Progenitor cell of endocrine pancreas (in vitro differentiated cells): ENCODE measurements at regions not wholly inside any gene's neighbourhood (a gene's known extent, or its start where the extent isn't known, plus 50 kb on each side); places are given as distances from the start of the nearest gene placed in this dataset.

Experiments used
- DNase-seq: peaks from one replicate; pipeline ENCODE4 v3.0.0; 2021; ENCODE audit warnings: low spot score; ENCODE audit not compliant: unreplicated experiment
- H3K27ac Mint-ChIP-seq: 2 replicates; pipeline ENCODE4 v1.8.0; 2021; ENCODE audit warnings: mild to moderate bottlenecking, moderate library complexity, mixed read lengths
- H3K27me3 Mint-ChIP-seq: 2 replicates; pipeline ENCODE4 v1.8.0; 2021; ENCODE audit warnings: mixed read lengths
- H3K36me3 Mint-ChIP-seq: 2 replicates; pipeline ENCODE4 v1.8.0; 2022; ENCODE audit warnings: mixed read lengths; ENCODE audit not compliant: insufficient read depth
- H3K4me1 Mint-ChIP-seq: 2 replicates; pipeline ENCODE4 v1.8.0; 2021; ENCODE audit warnings: low read depth, mixed read lengths
- H3K4me3 Mint-ChIP-seq: 2 replicates; pipeline ENCODE4 v1.8.0; 2021; ENCODE audit warnings: low read depth, mild to moderate bottlenecking, moderate library complexity, mixed read lengths
- H3K9me3 Mint-ChIP-seq: 2 replicates; pipeline ENCODE4 v1.8.0; 2021; ENCODE audit warnings: low read depth, mixed read lengths
- CTCF ChIP-seq: fragments of 200-600 bp; sonication (generic); IDR thresholded peaks from one replicate; pipeline ENCODE4 v1.5.0; 2021; ENCODE audit warnings: antibody characterized with exemption, mild to moderate bottlenecking; ENCODE audit not compliant: unreplicated experiment

GRCh38 chr14:53214384-53214783 is 61.3 kb upstream of the DDHD1 start:
- no peak for TF ChIP-seq CTCF
- Mint-ChIP-seq H3K4me1 (peaks cover 2% of the 10 kb centered on the region), H3K36me3 (no peaks in the 10 kb centered on the region), H3K9me3 (no peaks in the 10 kb centered on the region), H3K4me3 (no peak overlapping the region), H3K27me3 (no peaks in the 10 kb centered on the region), H3K27ac (no peak overlapping the region)
- no peak for DNase-seq

GRCh38 chr14:53213761-53214160 is 60.6 kb upstream of the DDHD1 start:
- H3K27me3 Mint-ChIP-seq: no peaks in the 10 kb centered on the region
- H3K36me3 Mint-ChIP-seq: no peaks in the 10 kb centered on the region
- no peak overlapping the region for H3K4me3 Mint-ChIP-seq
- no peak overlapping the region for H3K27ac Mint-ChIP-seq
- no peaks in the 10 kb centered on the region for H3K9me3 Mint-ChIP-seq
- H3K4me1 Mint-ChIP-seq: peaks cover 2% of the 10 kb centered on the region
- no peak for DNase-seq
- no peak for TF ChIP-seq CTCF

GRCh38 chr14:53209370-53209769 is 56.2 kb upstream of the DDHD1 start:
- no peak for TF ChIP-seq CTCF
- Mint-ChIP-seq H3K4me1 (no peaks in the 10 kb centered on the region), H3K27me3 (no peaks in the 10 kb centered on the region), H3K36me3 (no peaks in the 10 kb centered on the region), H3K9me3 (peaks cover 19% of the 10 kb centered on the region), H3K4me3 (no peak overlapping the region), H3K27ac (no peak overlapping the region)
- no peak for DNase-seq
